ENCODE measurements at regions not wholly inside any gene's neighbourhood (a gene's known extent, or its start where the extent isn't known, plus 50 kb on each side); places are given as distances from the start of the nearest gene placed in this dataset.

- Histone ChIP-seq H3K4me2 (replicated peaks; ENCODE audit: extremely low read depth, low read length, poor library complexity, severe bottlenecking) (no peak overlapping the region), H3K9me3 (replicated peaks in 1 of 2; ENCODE audit: control insufficient read depth in 1 of 2, insufficient read depth in 1 of 2, low read length in 2 of 2) (no peaks in the 10 kb centered on the region), H3K4me1 (ENCODE audit: control insufficient read depth in 1 of 2, insufficient read depth in 2 of 2, low read length in 2 of 2) (peaks cover 30 to 38% of the 10 kb centered on the region in 2 donors), H3K4me3 (replicated peaks in 1 of 3; ENCODE audit: low read depth in 2 of 3, low read length in 3 of 3) (no peak overlapping the region), H2AFZ (ENCODE audit: insufficient read depth, low read depth, low read length, poor library complexity, severe bottlenecking) (no peak overlapping the region), H3K79me2 (ENCODE audit: insufficient read depth, low read length) (no peaks in the 10 kb centered on the region), H3K27me3 (ENCODE audit: control insufficient read depth in 2 of 2, insufficient read depth in 2 of 2, low read length in 2 of 2) (no peaks in the 10 kb centered on the region), H4K20me1 (ENCODE audit: insufficient read depth, low read length) (no peaks in the 10 kb centered on the region), H3K9ac (ENCODE audit: insufficient read depth, low read length, poor library complexity, severe bottlenecking) (no peak overlapping the region), H3K36me3 (replicated peaks in 1 of 2; ENCODE audit: control insufficient read depth in 1 of 2, insufficient read depth in 2 of 2, low read length in 2 of 2) (no peaks in the 10 kb centered on the region), H3K27ac (ENCODE audit: low read depth in 1 of 2, low read length in 2 of 2) (no peak overlapping the region)
- Mint-ChIP-seq H3K9me3 (peaks cover 0 to 2% (median 0%) of the 10 kb centered on the region in 7 donors), H3K27me3 (ENCODE audit: low read depth in 3 of 3) (peaks cover 0 to 1% (median 0%) of the 10 kb centered on the region in 3 donors), H3K4me1 (peaks cover 31% of the 10 kb centered on the region), H3K4me3 (no peak overlapping the region), H3K36me3 (no peaks in the 10 kb centered on the region), H3K27ac (no peak overlapping the region)
- no CpG with 5 or more reads among the region's 1 CpG for WGBS (ENCODE audit: insufficient coverage)
- intact Hi-C loops (cut with micrococcal nuclease) = loop anchor here in 1 of 2 donors (10.0 kb wide), 1 partner anchor 151 kb away; no protein-coding TSS in a partner anchor
- no peak for TF ChIP-seq CTCF (IDR thresholded peaks at IDR 0.05)
- DNase-seq = no peak
These were observed 51.2 kb upstream of the RNF144B start for GRCh38 chr6:18335948-18336347.

GRCh38 chr6:18334251-18334650 lies 52.9 kb upstream of the RNF144B start:
- TF ChIP-seq CTCF (IDR thresholded peaks at IDR 0.05) = no peak
- Histone ChIP-seq H4K20me1 (ENCODE audit: insufficient read depth, low read length) (no peaks in the 10 kb centered on the region), H3K4me1 (ENCODE audit: control insufficient read depth in 1 of 2, insufficient read depth in 2 of 2, low read length in 2 of 2) (peaks cover 47 to 55% of the 10 kb centered on the region in 2 donors), H3K27me3 (ENCODE audit: control insufficient read depth in 2 of 2, insufficient read depth in 2 of 2, low read length in 2 of 2) (no peaks in the 10 kb centered on the region), H3K27ac (ENCODE audit: low read depth in 1 of 2, low read length in 2 of 2) (no peak overlapping the region), H3K4me3 (replicated peaks in 1 of 3; ENCODE audit: low read depth in 2 of 3, low read length in 3 of 3) (no peak overlapping the region), H3K9ac (ENCODE audit: insufficient read depth, low read length, poor library complexity, severe bottlenecking) (no peak overlapping the region), H3K36me3 (replicated peaks in 1 of 2; ENCODE audit: control insufficient read depth in 1 of 2, insufficient read depth in 2 of 2, low read length in 2 of 2) (no peaks in the 10 kb centered on the region), H3K9me3 (replicated peaks in 1 of 2; ENCODE audit: control insufficient read depth in 1 of 2, insufficient read depth in 1 of 2, low read length in 2 of 2) (no peaks in the 10 kb centered on the region), H3K4me2 (replicated peaks; ENCODE audit: extremely low read depth, low read length, poor library complexity, severe bottlenecking) (no peak overlapping the region), H2AFZ (ENCODE audit: insufficient read depth, low read depth, low read length, poor library complexity, severe bottlenecking) (no peak overlapping the region), H3K79me2 (ENCODE audit: insufficient read depth, low read length) (no peaks in the 10 kb centered on the region)
- no peak overlapping the region for H3K27ac Mint-ChIP-seq
- H3K36me3 Mint-ChIP-seq = no peaks in the 10 kb centered on the region
- intact Hi-C loops (cut with micrococcal nuclease) = loop anchor here in 1 of 2 donors (10.0 kb wide), 1 partner anchor 149 kb away; no protein-coding TSS in a partner anchor
- H3K9me3 Mint-ChIP-seq = no peaks in the 10 kb centered on the region
- no peak for DNase-seq
- no peaks in the 10 kb centered on the region for H3K27me3 Mint-ChIP-seq (ENCODE audit: low read depth in 3 of 3)
- peaks cover 42% of the 10 kb centered on the region for H3K4me1 Mint-ChIP-seq
- WGBS (ENCODE audit: insufficient coverage) = 100% methylated on average over 2 of the region's 2 CpGs
- no peak overlapping the region for H3K4me3 Mint-ChIP-seq

Data from CD14-positive monocyte (primary cell).